Muscle of leg (tissue), 3 donors: ENCODE measurements at regions not wholly inside any gene's neighbourhood (a gene's known extent, or its start where the extent isn't known, plus 50 kb on each side); places are given as distances from the start of the nearest gene placed in this dataset.

Experiments used
- DNase-seq: peaks from one replicate; pipeline ENCODE4 v3.0.0; 2013
- H3K27ac ChIP-seq: one replicate; pipeline ENCODE4 v1.5.1; 2013; ENCODE audit warnings: mild to moderate bottlenecking, low read length, control low read depth
- H3K27me3 ChIP-seq: one replicate; pipeline ENCODE4 v1.6.1; 2013; ENCODE audit warnings: low read length; ENCODE audit not compliant: control insufficient read depth, insufficient read depth
- H3K36me3 ChIP-seq: one replicate; pipeline ENCODE4 v1.6.1; 2013; ENCODE audit warnings: low read length; ENCODE audit not compliant: control insufficient read depth, insufficient read depth
- H3K4me1 ChIP-seq: one replicate; pipeline ENCODE4 v1.6.1; 2013; ENCODE audit warnings: low read length; ENCODE audit not compliant: control insufficient read depth, insufficient read depth
- H3K4me3 ChIP-seq: one replicate; pipeline ENCODE4 v1.5.1; 2013; ENCODE audit warnings: low read length, control low read depth
- H3K9me3 ChIP-seq: replicated peaks from 2 replicates; pipeline ENCODE4 v1.6.1; 2013; ENCODE audit warnings: low read depth, low read length; ENCODE audit not compliant: control insufficient read depth
- WGBS: methylation state at CpG from one replicate; pipeline ENCODE4 v1.1.5; 2013; ENCODE audit warnings: missing lambda C conversion rate; ENCODE audit not compliant: insufficient coverage; 5-methylcytosine and 5-hydroxymethylcytosine counted together

GRCh38 chr15:95830281-95830680, 500.2 kb upstream of the NR2F2 start:
- Histone ChIP-seq H3K4me3 (no peak overlapping the region), H3K4me1 (peaks cover 1% of the 10 kb centered on the region), H3K27me3 (no peaks in the 10 kb centered on the region), H3K27ac (no peak overlapping the region), H3K36me3 (no peaks in the 10 kb centered on the region), H3K9me3 (no peaks in the 10 kb centered on the region)
- WGBS = no CpG with 5 or more reads among the region's 4 CpGs
- DNase-seq = no peak

DNA sequence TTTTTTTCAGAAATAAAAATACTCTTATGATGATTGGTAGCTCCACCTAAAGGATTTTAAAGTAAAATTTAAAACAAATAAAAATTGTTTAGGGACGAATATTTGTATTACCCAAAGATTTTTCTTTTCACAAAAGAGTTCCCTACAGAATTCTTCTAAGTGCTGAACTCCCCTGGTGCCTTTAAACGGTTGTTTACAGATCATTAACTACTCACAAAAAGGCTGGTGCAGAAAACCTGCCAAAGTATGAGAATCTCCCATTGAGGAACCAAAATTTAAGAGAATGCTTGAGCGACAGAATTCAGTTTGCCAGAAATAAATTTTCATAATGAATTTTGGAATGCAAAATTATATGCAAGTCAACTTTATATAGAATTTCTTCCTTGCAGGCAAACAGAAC, 497.8 kb upstream of the NR2F2 start:
- Histone ChIP-seq H3K27ac (no peak overlapping the region), H3K4me1 (no peaks in the 10 kb centered on the region), H3K27me3 (no peaks in the 10 kb centered on the region), H3K4me3 (no peak overlapping the region), H3K36me3 (no peaks in the 10 kb centered on the region), H3K9me3 (no peaks in the 10 kb centered on the region)
- WGBS = no CpG with 5 or more reads among the region's 3 CpGs
- DNase-seq = no peak

GRCh38 chr15:95834028-95834804, 496.3 kb upstream of the NR2F2 start:
- WGBS = 50% methylated on average over 1 of the region's 5 CpGs
- Histone ChIP-seq H3K9me3 (no peaks in the 10 kb centered on the region), H3K4me1 (no peaks in the 10 kb centered on the region), H3K27ac (no peak overlapping the region), H3K36me3 (no peaks in the 10 kb centered on the region), H3K27me3 (no peaks in the 10 kb centered on the region), H3K4me3 (no peak overlapping the region)
- DNase-seq = no peak

DNA sequence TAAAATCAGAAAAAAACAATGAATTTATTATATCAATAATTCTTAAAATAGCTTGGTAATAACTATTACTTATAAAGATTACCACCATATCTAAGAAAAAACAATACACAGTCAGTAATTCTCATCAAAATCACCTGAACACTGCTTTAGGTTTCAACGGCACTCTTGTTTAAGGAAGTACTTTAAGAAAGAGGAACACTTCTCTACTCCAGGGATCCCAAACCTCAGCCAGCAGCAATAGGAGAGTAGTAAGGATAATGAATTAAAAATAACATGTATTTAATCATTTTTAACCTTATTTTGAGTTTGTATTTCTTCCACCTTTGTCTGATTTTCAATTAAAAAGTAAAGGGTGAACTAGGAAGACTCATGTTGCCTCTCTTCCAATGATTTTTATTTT, 494.0 kb upstream of the NR2F2 start:
- H3K4me3 ChIP-seq = no peak overlapping the region
- no peaks in the 10 kb centered on the region for H3K36me3 ChIP-seq
- no peaks in the 10 kb centered on the region for H3K9me3 ChIP-seq
- H3K4me1 ChIP-seq = peaks cover 4% of the 10 kb centered on the region
- H3K27ac ChIP-seq = no peak overlapping the region
- DNase-seq = no peak
- no CpG with 5 or more reads among the region's 1 CpG for WGBS
- no peaks in the 10 kb centered on the region for H3K27me3 ChIP-seq

- Histone ChIP-seq H3K4me1 (peaks cover 4% of the 10 kb centered on the region), H3K4me3 (no peak overlapping the region), H3K27me3 (no peaks in the 10 kb centered on the region), H3K36me3 (no peaks in the 10 kb centered on the region), H3K9me3 (no peaks in the 10 kb centered on the region), H3K27ac (no peak overlapping the region)
- no peak for DNase-seq
- WGBS = no CpG with 5 or more reads among the region's 4 CpGs
Observed at GRCh38 chr15:95837341-95838004, 493.0 kb upstream of the NR2F2 start.

GRCh38 chr15:95839367-95839782, 491.1 kb upstream of the NR2F2 start:
- Histone ChIP-seq H3K27ac (peak overlapping the region; percentile 72), H3K9me3 (no peaks in the 10 kb centered on the region), H3K36me3 (no peaks in the 10 kb centered on the region), H3K4me1 (peaks cover 7% of the 10 kb centered on the region), H3K4me3 (no peak overlapping the region), H3K27me3 (no peaks in the 10 kb centered on the region)
- WGBS = 80% methylated on average over 1 of the region's 2 CpGs
- no peak for DNase-seq

DNA sequence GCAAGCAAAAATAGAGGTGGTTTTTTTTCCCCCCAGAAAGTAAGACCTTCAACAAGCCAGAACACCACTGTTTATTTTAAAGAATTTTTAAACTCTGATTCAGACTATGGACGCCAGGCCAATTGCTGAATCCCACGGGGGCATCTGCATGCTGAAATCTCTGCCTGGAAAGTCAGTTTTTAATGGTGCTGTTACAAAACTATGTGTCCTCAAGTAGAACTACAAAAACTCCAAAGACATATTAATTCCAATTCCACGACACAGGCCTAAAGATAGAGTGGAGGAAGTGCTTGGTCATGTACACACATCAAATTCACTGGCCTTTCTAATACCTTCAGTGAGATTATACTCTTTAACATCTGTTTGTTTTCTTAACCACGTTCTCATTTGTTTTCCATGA, 490.5 kb upstream of the NR2F2 start:
- DNase-seq = peak; percentile 94
- H3K9me3 ChIP-seq = no peaks in the 10 kb centered on the region
- no peaks in the 10 kb centered on the region for H3K27me3 ChIP-seq
- no CpG with 5 or more reads among the region's 4 CpGs for WGBS
- H3K36me3 ChIP-seq = no peaks in the 10 kb centered on the region
- H3K4me1 ChIP-seq = peaks cover 7% of the 10 kb centered on the region
- H3K27ac ChIP-seq = peak overlapping the region; percentile 72
- H3K4me3 ChIP-seq = no peak overlapping the region

GRCh38 chr15:95840855-95841254, 489.6 kb upstream of the NR2F2 start:
- Histone ChIP-seq H3K4me1 (peaks cover 9% of the 10 kb centered on the region), H3K27me3 (no peaks in the 10 kb centered on the region), H3K27ac (no peak overlapping the region), H3K4me3 (no peak overlapping the region), H3K9me3 (no peaks in the 10 kb centered on the region), H3K36me3 (no peaks in the 10 kb centered on the region)
- WGBS = 92% methylated on average over 4 of the region's 6 CpGs
- no peak for DNase-seq

DNA sequence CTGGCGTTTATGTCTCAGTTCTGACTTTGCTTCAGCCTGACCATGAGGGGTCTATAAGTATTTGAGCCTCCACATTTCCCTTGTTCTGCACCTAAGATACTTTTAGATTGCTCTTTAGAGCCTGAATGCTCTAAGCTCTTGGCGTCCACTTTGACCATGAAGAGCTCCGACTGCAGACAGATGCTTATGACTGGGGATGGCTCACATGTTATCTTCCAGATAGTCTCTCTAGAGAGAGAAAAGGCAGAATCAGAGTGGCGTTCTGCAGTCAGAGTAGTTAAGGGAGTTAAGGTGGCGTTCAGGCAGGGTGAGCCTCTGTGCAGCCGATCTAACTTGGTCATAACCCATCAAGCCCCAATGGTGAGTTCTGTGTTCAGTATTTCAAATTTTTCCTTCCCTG, 487.9 kb upstream of the NR2F2 start:
- H3K27me3 ChIP-seq = no peaks in the 10 kb centered on the region
- no peak for DNase-seq
- H3K4me1 ChIP-seq = peaks cover 12% of the 10 kb centered on the region
- no peaks in the 10 kb centered on the region for H3K9me3 ChIP-seq
- 96% methylated on average over 3 of the region's 6 CpGs for WGBS
- H3K4me3 ChIP-seq = no peak overlapping the region
- peak overlapping the region; percentile 9 for H3K27ac ChIP-seq
- no peaks in the 10 kb centered on the region for H3K36me3 ChIP-seq

DNA sequence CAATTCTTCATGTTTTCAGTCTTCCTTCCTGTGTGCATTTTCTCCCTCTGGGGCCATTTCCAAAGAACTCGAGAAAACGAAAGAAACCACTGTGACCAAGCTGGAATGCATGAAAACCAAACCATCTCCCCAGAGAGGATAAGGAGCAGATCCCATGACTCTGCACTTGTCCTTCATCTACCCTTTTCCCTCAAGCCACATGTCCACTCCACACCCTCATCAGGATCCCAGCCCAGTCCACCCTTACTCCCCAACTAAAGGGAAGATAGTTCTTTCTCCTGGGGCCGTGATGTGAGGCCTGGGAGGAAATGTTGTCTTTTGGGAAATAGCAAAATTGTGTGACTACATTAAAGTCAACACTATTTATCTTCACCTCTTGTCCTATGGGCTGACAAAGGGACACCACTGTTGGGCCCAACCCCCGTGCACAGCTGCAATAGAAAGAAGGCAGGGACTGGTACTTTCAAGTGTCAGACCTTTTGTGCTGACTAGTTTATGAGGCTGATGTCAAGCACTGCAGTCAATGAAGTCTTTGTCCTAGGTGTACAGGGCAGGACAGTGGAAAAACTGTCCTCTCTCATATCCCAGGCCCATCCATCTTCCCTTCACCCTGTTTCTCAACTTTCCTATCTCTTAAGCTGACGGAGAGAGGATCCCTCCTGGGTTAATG, 487.1 kb upstream of the NR2F2 start:
- H3K27ac ChIP-seq = peak overlapping the region; percentile 1
- no peak overlapping the region for H3K4me3 ChIP-seq
- DNase-seq = peak; percentile 56
- H3K9me3 ChIP-seq = no peaks in the 10 kb centered on the region
- 75% methylated on average over 3 of the region's 5 CpGs for WGBS
- H3K27me3 ChIP-seq = no peaks in the 10 kb centered on the region
- peaks cover 12% of the 10 kb centered on the region for H3K4me1 ChIP-seq
- no peaks in the 10 kb centered on the region for H3K36me3 ChIP-seq
